Esophagus muscularis mucosa (tissue), 4 donors: ENCODE measurements at regions not wholly inside any gene's neighbourhood (a gene's known extent, or its start where the extent isn't known, plus 50 kb on each side); places are given as distances from the start of the nearest gene placed in this dataset.

Source experiments
- EP300 ChIP-seq: sonication (generic); formaldehyde crosslinking; IDR thresholded peaks from one replicate; pipeline ENCODE4 v1.6.1; 2017; ENCODE audit warnings: antibody characterized with exemption
- POLR2AphosphoS5 ChIP-seq, 2 donors: sonication (generic); formaldehyde crosslinking; IDR thresholded peaks; one replicate each; pipeline ENCODE4 v1.6.1; 2017; ENCODE audit warnings: antibody characterized with exemption in 2 of 2
- TF ChIP-seq, protein P1 (sequence below), 3 experiments: fragments of 200-600 bp in 2 of 3; fragments of 450-650 bp in 1 of 3; sonication (generic) in 2 of 3; IDR thresholded peaks; one replicate each; pipeline ENCODE4 v1.5.1; 2017 to 2019; ENCODE audit warnings: antibody characterized with exemption in 3 of 3, mild to moderate bottlenecking in 2 of 3, moderate library complexity in 1 of 3

- TF ChIP-seq POLR2AphosphoS5 (IDR thresholded peaks at IDR 0.05) (no peak), EP300 (no peak)
- TF ChIP-seq, protein P1, sequence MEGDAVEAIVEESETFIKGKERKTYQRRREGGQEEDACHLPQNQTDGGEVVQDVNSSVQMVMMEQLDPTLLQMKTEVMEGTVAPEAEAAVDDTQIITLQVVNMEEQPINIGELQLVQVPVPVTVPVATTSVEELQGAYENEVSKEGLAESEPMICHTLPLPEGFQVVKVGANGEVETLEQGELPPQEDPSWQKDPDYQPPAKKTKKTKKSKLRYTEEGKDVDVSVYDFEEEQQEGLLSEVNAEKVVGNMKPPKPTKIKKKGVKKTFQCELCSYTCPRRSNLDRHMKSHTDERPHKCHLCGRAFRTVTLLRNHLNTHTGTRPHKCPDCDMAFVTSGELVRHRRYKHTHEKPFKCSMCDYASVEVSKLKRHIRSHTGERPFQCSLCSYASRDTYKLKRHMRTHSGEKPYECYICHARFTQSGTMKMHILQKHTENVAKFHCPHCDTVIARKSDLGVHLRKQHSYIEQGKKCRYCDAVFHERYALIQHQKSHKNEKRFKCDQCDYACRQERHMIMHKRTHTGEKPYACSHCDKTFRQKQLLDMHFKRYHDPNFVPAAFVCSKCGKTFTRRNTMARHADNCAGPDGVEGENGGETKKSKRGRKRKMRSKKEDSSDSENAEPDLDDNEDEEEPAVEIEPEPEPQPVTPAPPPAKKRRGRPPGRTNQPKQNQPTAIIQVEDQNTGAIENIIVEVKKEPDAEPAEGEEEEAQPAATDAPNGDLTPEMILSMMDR (IDR thresholded peaks at IDR 0.05): no peak
These were observed 490.8 kb downstream of the TNS3 start for GRCh38 chr7:47091141-47091540.
